Adrenal gland (tissue), 5 donors: ENCODE measurements at regions not wholly inside any gene's neighbourhood (a gene's known extent, or its start where the extent isn't known, plus 50 kb on each side); places are given as distances from the start of the nearest gene placed in this dataset.

Source experiments
- POLR2A ChIP-seq, 2 donors: fragments of 450-650 bp; IDR thresholded peaks; one replicate each; pipeline ENCODE4 v1.6.1; 2017; ENCODE audit warnings: antibody characterized with exemption in 2 of 2, mild to moderate bottlenecking in 2 of 2, moderate library complexity in 1 of 2
- TF ChIP-seq, protein P1 (sequence below), 6 experiments: fragments of 450-650 bp in 4 of 6; fragments of 200-600 bp in 2 of 6; sonication (generic) in 1 of 6; IDR thresholded peaks; 1 replicate in 5 of 6; 2 replicates in 1 of 6; pipeline versions ENCODE4 v1.5.1 to v1.8.0; 2016 to 2021; ENCODE audit warnings: antibody characterized with exemption in 6 of 6, mild to moderate bottlenecking in 2 of 6, moderate library complexity in 1 of 6
- donor health status: DM: no; HTN: no; CAD: no.

DNA sequence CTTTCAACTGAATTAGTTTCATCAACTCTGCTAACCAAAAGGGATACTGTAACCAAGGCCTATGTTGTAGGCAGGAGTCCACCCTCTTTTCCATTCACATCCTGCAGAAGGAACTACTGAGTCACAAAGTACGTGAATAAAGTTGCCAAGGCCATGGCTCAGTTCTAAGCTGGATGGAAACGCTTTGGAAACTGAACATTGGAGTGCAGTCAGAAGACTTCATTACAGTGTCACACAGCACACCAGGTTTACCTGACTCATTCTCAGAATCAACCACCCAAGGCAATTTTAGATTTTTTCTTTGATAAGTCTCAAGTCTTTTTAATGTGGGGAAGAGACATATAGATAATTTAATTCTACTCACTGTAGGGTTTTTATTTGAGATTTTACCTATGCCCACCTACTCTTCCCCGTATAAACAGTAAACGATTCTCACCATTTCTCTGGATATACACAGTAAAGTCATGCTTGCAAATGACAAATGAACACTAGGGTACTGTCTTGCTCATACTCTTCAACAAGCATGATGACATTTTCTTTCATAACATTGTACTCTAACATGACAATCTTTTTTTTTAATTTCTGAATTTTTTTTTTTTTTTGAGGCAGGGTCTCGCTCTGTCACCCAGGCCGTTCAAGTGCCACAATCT is 58.9 kb upstream of the RBM47 start:
- TF ChIP-seq, protein P1, sequence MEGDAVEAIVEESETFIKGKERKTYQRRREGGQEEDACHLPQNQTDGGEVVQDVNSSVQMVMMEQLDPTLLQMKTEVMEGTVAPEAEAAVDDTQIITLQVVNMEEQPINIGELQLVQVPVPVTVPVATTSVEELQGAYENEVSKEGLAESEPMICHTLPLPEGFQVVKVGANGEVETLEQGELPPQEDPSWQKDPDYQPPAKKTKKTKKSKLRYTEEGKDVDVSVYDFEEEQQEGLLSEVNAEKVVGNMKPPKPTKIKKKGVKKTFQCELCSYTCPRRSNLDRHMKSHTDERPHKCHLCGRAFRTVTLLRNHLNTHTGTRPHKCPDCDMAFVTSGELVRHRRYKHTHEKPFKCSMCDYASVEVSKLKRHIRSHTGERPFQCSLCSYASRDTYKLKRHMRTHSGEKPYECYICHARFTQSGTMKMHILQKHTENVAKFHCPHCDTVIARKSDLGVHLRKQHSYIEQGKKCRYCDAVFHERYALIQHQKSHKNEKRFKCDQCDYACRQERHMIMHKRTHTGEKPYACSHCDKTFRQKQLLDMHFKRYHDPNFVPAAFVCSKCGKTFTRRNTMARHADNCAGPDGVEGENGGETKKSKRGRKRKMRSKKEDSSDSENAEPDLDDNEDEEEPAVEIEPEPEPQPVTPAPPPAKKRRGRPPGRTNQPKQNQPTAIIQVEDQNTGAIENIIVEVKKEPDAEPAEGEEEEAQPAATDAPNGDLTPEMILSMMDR (IDR thresholded peaks at IDR 0.05) = no peak
- no peak for TF ChIP-seq POLR2A (IDR thresholded peaks at IDR 0.05)
